Osteocyte (in vitro differentiated cells): ENCODE measurements at regions not wholly inside any gene's neighbourhood (a gene's known extent, or its start where the extent isn't known, plus 50 kb on each side); places are given as distances from the start of the nearest gene placed in this dataset.
"Not testable (repeated sequence)": the region's sequence is repeated elsewhere in the genome, so short reads cannot be mapped to it uniquely, and the experiment has no call there.

Source experiments
- DNase-seq: peaks from one replicate; pipeline ENCODE4 v3.0.0; 2021; ENCODE audit warnings: mixed read lengths; ENCODE audit not compliant: unreplicated experiment; ENCODE audit errors: extremely low spot score
- H3K27ac Mint-ChIP-seq: one replicate; pipeline ENCODE4 v1.8.0; 2021; ENCODE audit warnings: mild to moderate bottlenecking, mixed read lengths; ENCODE audit not compliant: unreplicated experiment
- H3K27me3 Mint-ChIP-seq: one replicate; pipeline ENCODE4 v1.8.0; 2021; ENCODE audit warnings: mixed read lengths; ENCODE audit not compliant: unreplicated experiment
- H3K36me3 Mint-ChIP-seq: one replicate; pipeline ENCODE4 v1.8.0; 2021; ENCODE audit warnings: mixed read lengths; ENCODE audit not compliant: unreplicated experiment
- H3K4me1 Mint-ChIP-seq: one replicate; pipeline ENCODE4 v1.8.0; 2021; ENCODE audit warnings: mixed read lengths; ENCODE audit not compliant: unreplicated experiment
- H3K4me3 Mint-ChIP-seq: one replicate; pipeline ENCODE4 v1.8.0; 2021; ENCODE audit warnings: mild to moderate bottlenecking, moderate library complexity, mixed read lengths; ENCODE audit not compliant: unreplicated experiment
- H3K9me3 Mint-ChIP-seq: one replicate; pipeline ENCODE4 v1.8.0; 2021; ENCODE audit warnings: mixed read lengths; ENCODE audit not compliant: unreplicated experiment
- TF ChIP-seq, protein P1 (sequence below): fragments of 200-600 bp; sonication (generic); IDR thresholded peaks from 2 replicates; pipeline ENCODE4 v1.5.0; 2021; ENCODE audit warnings: antibody characterized with exemption, mild to moderate bottlenecking, moderate library complexity

DNA sequence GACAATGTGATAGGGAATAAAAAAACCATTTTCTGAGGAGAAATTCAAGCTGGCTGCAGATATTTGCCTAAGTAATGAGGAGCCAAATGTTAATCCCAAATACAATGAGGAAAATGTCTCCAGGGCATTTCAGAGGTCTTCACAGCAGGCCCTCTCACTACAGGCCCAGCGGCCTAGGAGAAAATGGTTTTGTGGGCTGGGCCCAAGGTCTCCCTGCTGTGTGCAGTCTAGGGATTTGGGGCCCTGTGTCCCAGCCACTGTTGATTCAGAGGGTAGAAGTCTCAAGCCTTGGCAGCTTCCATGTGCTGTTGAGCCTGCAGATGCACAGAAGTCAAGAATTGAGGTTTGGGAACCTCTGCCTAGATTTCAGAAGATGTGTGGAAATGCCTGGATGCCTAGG lies 778.7 kb downstream of the CENPC start:
- Mint-ChIP-seq H3K9me3 (peaks cover 2% of the 10 kb centered on the region), H3K4me1 (peaks cover 3% of the 10 kb centered on the region), H3K4me3 (no peak overlapping the region), H3K27me3 (no peaks in the 10 kb centered on the region), H3K27ac (no peak overlapping the region), H3K36me3 (no peaks in the 10 kb centered on the region)
- TF ChIP-seq, protein P1, sequence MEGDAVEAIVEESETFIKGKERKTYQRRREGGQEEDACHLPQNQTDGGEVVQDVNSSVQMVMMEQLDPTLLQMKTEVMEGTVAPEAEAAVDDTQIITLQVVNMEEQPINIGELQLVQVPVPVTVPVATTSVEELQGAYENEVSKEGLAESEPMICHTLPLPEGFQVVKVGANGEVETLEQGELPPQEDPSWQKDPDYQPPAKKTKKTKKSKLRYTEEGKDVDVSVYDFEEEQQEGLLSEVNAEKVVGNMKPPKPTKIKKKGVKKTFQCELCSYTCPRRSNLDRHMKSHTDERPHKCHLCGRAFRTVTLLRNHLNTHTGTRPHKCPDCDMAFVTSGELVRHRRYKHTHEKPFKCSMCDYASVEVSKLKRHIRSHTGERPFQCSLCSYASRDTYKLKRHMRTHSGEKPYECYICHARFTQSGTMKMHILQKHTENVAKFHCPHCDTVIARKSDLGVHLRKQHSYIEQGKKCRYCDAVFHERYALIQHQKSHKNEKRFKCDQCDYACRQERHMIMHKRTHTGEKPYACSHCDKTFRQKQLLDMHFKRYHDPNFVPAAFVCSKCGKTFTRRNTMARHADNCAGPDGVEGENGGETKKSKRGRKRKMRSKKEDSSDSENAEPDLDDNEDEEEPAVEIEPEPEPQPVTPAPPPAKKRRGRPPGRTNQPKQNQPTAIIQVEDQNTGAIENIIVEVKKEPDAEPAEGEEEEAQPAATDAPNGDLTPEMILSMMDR: no peak
- DNase-seq: no peak

DNA sequence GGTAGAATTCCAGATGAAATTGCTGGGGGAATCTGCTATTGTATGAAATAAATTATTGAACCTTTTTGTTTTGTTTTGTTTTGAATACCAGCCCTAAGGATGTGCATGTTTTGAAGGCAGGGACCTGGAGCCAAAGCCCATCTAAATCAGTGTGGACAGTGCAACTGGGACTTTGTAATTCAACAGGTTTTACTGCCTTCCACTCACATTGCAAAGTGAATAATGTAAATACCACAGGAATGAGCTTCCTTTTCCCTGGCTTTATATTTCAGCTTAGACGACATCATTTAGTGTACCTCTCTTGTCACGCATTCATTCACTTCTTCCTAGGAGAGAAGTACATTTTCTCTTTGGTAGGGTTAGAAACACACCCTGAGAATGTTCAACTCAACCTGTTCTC lies 795.0 kb downstream of the CENPC start:
- Mint-ChIP-seq H3K27ac (peak overlapping the region; percentile 74), H3K4me1 (peaks cover 33% of the 10 kb centered on the region), H3K36me3 (peaks cover 2% of the 10 kb centered on the region), H3K27me3 (no peaks in the 10 kb centered on the region), H3K4me3 (no peak overlapping the region), H3K9me3 (peaks cover 6% of the 10 kb centered on the region)
- TF ChIP-seq, protein P1: no peak
- DNase-seq: no peak

- H3K36me3 Mint-ChIP-seq, H3K27me3 Mint-ChIP-seq, H3K4me3 Mint-ChIP-seq, DNase-seq, H3K27ac Mint-ChIP-seq: not testable (repeated sequence)
- Mint-ChIP-seq H3K4me1 (peaks cover 30% of the 10 kb centered on the region), H3K9me3 (peaks cover 12% of the 10 kb centered on the region)
Measured at GRCh38 chr4:66746918-66747317, 798.4 kb downstream of the CENPC start.

DNA sequence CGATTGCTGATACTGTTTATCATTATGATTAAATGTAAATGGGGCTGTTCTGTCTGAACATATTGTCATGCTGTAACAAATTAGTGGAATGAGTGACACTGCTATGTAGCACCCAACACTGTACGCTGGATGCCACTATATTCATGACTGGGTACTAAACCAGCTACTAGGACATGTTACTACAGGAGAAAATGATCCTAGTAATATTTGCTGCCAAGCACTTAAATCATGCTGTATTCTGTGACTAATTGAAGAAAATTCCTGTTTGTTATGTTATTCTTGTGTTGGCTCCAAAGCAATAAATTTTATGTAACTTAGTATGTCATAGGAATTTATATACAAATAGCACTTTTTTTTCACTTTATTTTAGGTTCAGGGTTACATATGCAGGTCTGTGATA lies 804.2 kb downstream of the CENPC start:
- no peak for DNase-seq
- Mint-ChIP-seq H3K27me3 (no peaks in the 10 kb centered on the region), H3K27ac (no peak overlapping the region), H3K4me3 (no peak overlapping the region), H3K36me3 (no peaks in the 10 kb centered on the region), H3K9me3 (peaks cover 20% of the 10 kb centered on the region), H3K4me1 (no peaks in the 10 kb centered on the region)
- TF ChIP-seq, protein P1: no peak

GRCh38 chr4:66736606-66737005 lies 808.7 kb downstream of the CENPC start:
- no peak for DNase-seq
- Mint-ChIP-seq H3K36me3 (no peaks in the 10 kb centered on the region), H3K9me3 (peaks cover 14% of the 10 kb centered on the region), H3K4me3 (no peak overlapping the region), H3K27ac (no peak overlapping the region), H3K27me3 (no peaks in the 10 kb centered on the region), H3K4me1 (no peaks in the 10 kb centered on the region)
- TF ChIP-seq, protein P1: no peak

GRCh38 chr4:66728280-66728679 lies 817.0 kb downstream of the CENPC start:
- Mint-ChIP-seq H3K4me3 (no peak overlapping the region), H3K4me1 (peaks cover 2% of the 10 kb centered on the region), H3K9me3 (no peaks in the 10 kb centered on the region), H3K27ac (no peak overlapping the region), H3K36me3 (no peaks in the 10 kb centered on the region), H3K27me3 (no peaks in the 10 kb centered on the region)
- no peak for DNase-seq
- TF ChIP-seq, protein P1: no peak

- not testable (repeated sequence) for H3K27me3 Mint-ChIP-seq, H3K36me3 Mint-ChIP-seq, DNase-seq, H3K4me1 Mint-ChIP-seq, H3K27ac Mint-ChIP-seq, H3K4me3 Mint-ChIP-seq
- H3K9me3 Mint-ChIP-seq: peaks cover 16% of the 10 kb centered on the region
Measured at GRCh38 chr4:66712301-66712921, 832.9 kb downstream of the CENPC start.
